Stomach (tissue), 4 donors: ENCODE measurements at regions not wholly inside any gene's neighbourhood (a gene's known extent, or its start where the extent isn't known, plus 50 kb on each side); places are given as distances from the start of the nearest gene placed in this dataset.

ENCODE experiments used
- CTCF ChIP-seq, 7 experiments: fragments of 450-650 bp in 4 of 7; fragments of 200-600 bp in 3 of 7; sonication (generic) in 3 of 7; IDR thresholded peaks; one replicate each; pipeline ENCODE4 v1.5.1; 2016 to 2019; ENCODE audit warnings: antibody characterized with exemption in 7 of 7, control low read depth in 2 of 7, mild to moderate bottlenecking in 1 of 7
- EP300 ChIP-seq: sonication (generic); formaldehyde crosslinking; IDR thresholded peaks from one replicate; pipeline ENCODE4 v1.6.1; 2017; ENCODE audit warnings: antibody characterized with exemption
- POLR2AphosphoS5 ChIP-seq, 3 donors: sonication (generic); formaldehyde crosslinking; IDR thresholded peaks; one replicate each; pipeline ENCODE4 v1.6.1; 2016; ENCODE audit warnings: antibody characterized with exemption in 3 of 3

DNA sequence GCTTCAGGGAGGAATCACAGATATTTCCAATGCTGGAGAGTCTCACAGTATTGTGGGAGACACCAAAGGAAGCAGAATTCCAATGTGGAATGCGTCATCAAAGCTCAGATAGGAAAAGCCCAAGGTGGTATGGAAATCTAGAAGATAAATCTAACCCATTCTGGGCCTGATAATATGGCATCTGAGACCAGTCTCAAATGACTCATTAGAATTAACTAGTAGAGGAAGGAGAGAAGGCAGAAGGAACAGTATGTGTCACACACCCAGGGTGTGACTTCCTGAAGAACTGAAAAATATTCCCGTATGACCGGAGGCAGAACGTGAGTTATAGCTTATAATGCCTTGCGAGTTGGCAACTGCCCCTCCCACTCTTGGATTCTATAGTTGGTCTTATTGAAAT is 499.2 kb downstream of the PLPP3 start:
- TF ChIP-seq CTCF (IDR thresholded peaks at IDR 0.05) (no peak), EP300 (no peak), POLR2AphosphoS5 (IDR thresholded peaks at IDR 0.05) (no peak)
